Tibial nerve (tissue), 4 donors: ENCODE measurements at regions not wholly inside any gene's neighbourhood (a gene's known extent, or its start where the extent isn't known, plus 50 kb on each side); places are given as distances from the start of the nearest gene placed in this dataset.

ENCODE experiments used
- DNase-seq, 2 donors: peaks; one replicate each; pipeline ENCODE4 v3.0.0-alpha.2; 2019; ENCODE audit warnings: low spot score in 2 of 2
- H3K27ac ChIP-seq, 4 donors: fragments of 200-600 bp; sonication (generic) in 3 of 4; one replicate each; pipeline ENCODE4 v1.5.1; 2017 to 2019; ENCODE audit warnings: mild to moderate bottlenecking in 1 of 4
- H3K27me3 ChIP-seq, 2 donors: fragments of 200-600 bp; sonication (generic) in 1 of 2; one replicate each; pipeline versions ENCODE4 v1.5.1 to v1.6.0; 2017 to 2019
- H3K36me3 ChIP-seq, 3 donors: fragments of 200-600 bp; sonication (generic); one replicate each; pipeline ENCODE4 v1.5.1; 2018 to 2019
- H3K4me1 ChIP-seq, 4 donors: fragments of 200-600 bp; sonication (generic) in 3 of 4; one replicate each; pipeline ENCODE4 v1.5.1; 2017 to 2019
- H3K4me3 ChIP-seq, 4 donors: fragments of 200-600 bp; sonication (generic) in 3 of 4; one replicate each; pipeline ENCODE4 v1.5.1; 2017 to 2019; ENCODE audit warnings: mild to moderate bottlenecking in 1 of 4, moderate library complexity in 1 of 4
- H3K9me3 ChIP-seq, 4 donors: fragments of 200-600 bp; sonication (generic) in 3 of 4; one replicate each; pipeline ENCODE4 v1.5.1; 2017 to 2019
- EP300 ChIP-seq, 2 donors: sonication (generic); formaldehyde crosslinking; IDR thresholded peaks; one replicate each; pipeline ENCODE4 v1.6.1; 2017; ENCODE audit warnings: antibody characterized with exemption in 2 of 2, mild to moderate bottlenecking in 1 of 2
- POLR2A ChIP-seq, 2 donors: fragments of 450-650 bp; IDR thresholded peaks; one replicate each; pipeline ENCODE4 v1.6.1; 2017; ENCODE audit warnings: antibody characterized with exemption in 2 of 2, mild to moderate bottlenecking in 2 of 2, moderate library complexity in 2 of 2
- WGBS, 2 donors: methylation state at CpG; one replicate each; pipeline ENCODE4 v1.1.5; 2018; 5-methylcytosine and 5-hydroxymethylcytosine counted together
- TF ChIP-seq, protein P1 (sequence below), 5 experiments: fragments of 200-600 bp in 3 of 5; fragments of 450-650 bp in 2 of 5; sonication (generic) in 3 of 5; IDR thresholded peaks; one replicate each; pipeline ENCODE4 v1.5.1; 2016 to 2019; ENCODE audit warnings: antibody characterized with exemption in 5 of 5, mild to moderate bottlenecking in 3 of 5, moderate library complexity in 2 of 5

DNA sequence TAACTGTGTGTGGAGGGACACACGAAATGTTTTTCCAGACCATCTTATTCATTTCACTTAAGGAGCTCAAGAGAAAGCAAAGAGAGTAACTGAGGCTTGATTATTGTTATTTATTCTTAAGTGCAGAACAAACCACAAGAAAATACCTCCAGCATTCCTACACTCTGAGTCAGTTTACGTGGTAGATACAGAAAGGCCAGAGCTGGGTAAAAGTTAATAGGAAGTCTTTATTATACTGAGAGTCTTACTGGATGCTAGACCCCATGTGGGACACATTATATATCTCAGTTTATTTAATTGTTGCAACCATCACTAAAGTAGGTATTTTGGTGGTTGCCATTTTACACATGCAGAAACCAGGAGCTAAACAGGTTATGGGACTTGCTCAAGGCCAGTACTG is 261.4 kb upstream of the POU2AF2 start:
- H3K4me1 ChIP-seq: peaks cover 0 to 7% (median 2%) of the 10 kb centered on the region in 4 donors
- no peak overlapping the region for H3K27ac ChIP-seq
- TF ChIP-seq POLR2A (IDR thresholded peaks at IDR 0.05) (no peak), EP300 (IDR thresholded peaks at IDR 0.05) (no peak)
- TF ChIP-seq, protein P1, sequence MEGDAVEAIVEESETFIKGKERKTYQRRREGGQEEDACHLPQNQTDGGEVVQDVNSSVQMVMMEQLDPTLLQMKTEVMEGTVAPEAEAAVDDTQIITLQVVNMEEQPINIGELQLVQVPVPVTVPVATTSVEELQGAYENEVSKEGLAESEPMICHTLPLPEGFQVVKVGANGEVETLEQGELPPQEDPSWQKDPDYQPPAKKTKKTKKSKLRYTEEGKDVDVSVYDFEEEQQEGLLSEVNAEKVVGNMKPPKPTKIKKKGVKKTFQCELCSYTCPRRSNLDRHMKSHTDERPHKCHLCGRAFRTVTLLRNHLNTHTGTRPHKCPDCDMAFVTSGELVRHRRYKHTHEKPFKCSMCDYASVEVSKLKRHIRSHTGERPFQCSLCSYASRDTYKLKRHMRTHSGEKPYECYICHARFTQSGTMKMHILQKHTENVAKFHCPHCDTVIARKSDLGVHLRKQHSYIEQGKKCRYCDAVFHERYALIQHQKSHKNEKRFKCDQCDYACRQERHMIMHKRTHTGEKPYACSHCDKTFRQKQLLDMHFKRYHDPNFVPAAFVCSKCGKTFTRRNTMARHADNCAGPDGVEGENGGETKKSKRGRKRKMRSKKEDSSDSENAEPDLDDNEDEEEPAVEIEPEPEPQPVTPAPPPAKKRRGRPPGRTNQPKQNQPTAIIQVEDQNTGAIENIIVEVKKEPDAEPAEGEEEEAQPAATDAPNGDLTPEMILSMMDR (IDR thresholded peaks at IDR 0.05): no peak
- no peak overlapping the region for H3K4me3 ChIP-seq
- H3K36me3 ChIP-seq: no peaks in the 10 kb centered on the region
- H3K27me3 ChIP-seq: no peaks in the 10 kb centered on the region
- no peak for DNase-seq
- 72 to 74% methylated on average over 2 of the region's 2 CpGs for WGBS, 2 donors
- H3K9me3 ChIP-seq: peaks cover 0 to 2% (median 0%) of the 10 kb centered on the region in 4 donors

DNA sequence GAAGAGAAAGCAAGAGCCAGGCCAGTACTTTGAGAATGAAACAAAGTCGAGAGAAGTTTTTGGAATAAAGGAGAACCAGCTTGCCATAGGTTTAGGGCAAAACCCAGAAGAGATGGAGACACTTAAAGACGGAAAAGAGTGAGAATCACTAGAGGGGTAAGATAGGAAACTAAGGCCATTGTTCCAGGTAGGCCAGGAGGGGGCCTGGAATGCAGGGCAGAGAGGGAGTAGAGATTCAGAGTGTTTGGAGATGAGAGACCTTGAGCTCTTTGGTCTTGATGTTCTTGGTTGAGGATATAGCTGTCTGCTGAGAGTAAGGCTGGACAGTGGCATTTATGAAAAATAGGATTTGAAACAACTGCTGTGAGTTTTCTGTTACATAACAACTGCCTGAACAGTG is 263.3 kb upstream of the POU2AF2 start:
- Histone ChIP-seq H3K4me3 (no peak overlapping the region), H3K4me1 (peaks cover 0 to 7% (median 2%) of the 10 kb centered on the region in 4 donors), H3K27me3 (no peaks in the 10 kb centered on the region), H3K9me3 (peaks cover 0 to 5% (median 1%) of the 10 kb centered on the region in 4 donors), H3K27ac (no peak overlapping the region), H3K36me3 (no peaks in the 10 kb centered on the region)
- DNase-seq: no peak
- WGBS, 2 donors: 93 to 94% methylated on average over 2 of the region's 2 CpGs
- TF ChIP-seq EP300 (IDR thresholded peaks at IDR 0.05): no peak
- TF ChIP-seq POLR2A (IDR thresholded peaks at IDR 0.05): no peak
- TF ChIP-seq, protein P1 (IDR thresholded peaks at IDR 0.05): no peak

DNA sequence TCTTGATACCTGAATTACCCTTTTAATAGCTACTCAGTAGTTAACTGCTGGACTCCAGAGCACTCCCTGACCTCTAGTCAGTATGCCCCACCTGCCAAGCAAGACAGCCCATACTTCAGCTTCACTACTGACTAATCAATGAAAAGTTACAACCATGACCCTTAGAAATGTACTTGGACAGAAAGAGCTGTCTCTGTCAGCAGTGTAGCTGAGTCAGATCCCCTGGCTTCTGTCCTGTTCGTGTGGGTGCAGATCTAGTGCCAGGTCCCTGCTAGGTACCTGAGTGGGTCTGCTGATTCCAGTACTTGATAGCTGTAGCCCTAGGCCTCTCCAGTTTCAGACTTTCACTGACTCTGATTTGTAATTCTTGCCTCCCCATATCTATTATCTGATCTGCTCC is 265.8 kb upstream of the POU2AF2 start:
- H3K4me3 ChIP-seq: no peak overlapping the region
- H3K27me3 ChIP-seq: no peaks in the 10 kb centered on the region
- no peak overlapping the region for H3K27ac ChIP-seq
- H3K9me3 ChIP-seq: peaks cover 0 to 5% (median 1%) of the 10 kb centered on the region in 4 donors
- H3K4me1 ChIP-seq: no peaks in the 10 kb centered on the region
- DNase-seq: no peak
- TF ChIP-seq EP300 (IDR thresholded peaks at IDR 0.05): no peak
- TF ChIP-seq, protein P1 (IDR thresholded peaks at IDR 0.05): no peak
- no peak for TF ChIP-seq POLR2A (IDR thresholded peaks at IDR 0.05)
- 94 to 100% methylated on average over 1 of the region's 1 CpG for WGBS, 2 donors
- no peaks in the 10 kb centered on the region for H3K36me3 ChIP-seq

DNA sequence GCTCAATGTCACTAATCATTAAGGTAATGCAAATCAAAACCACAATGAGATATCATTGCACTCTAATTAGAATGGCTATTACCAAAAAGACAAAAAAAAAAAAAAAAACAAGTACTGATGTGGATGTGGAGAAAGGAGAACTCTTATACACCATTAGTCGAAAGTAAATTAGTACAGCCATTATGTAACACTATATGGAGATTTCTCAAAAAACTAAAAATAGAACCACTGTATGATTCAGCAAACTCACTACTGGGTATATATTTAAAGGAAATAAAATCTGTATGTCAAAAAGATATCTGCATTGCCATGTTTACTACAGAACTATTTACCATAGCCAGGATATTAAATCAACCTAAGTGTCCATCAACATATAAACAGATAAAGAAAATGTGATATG is 265.4 kb upstream of the ARHGAP20 start:
- H3K4me3 ChIP-seq: no peak overlapping the region
- no peaks in the 10 kb centered on the region for H3K36me3 ChIP-seq
- DNase-seq: no peak
- WGBS, 2 donors: 77 to 94% methylated on average over 1 of the region's 1 CpG
- TF ChIP-seq, protein P1 (IDR thresholded peaks at IDR 0.05): no peak
- no peak for TF ChIP-seq POLR2A (IDR thresholded peaks at IDR 0.05)
- TF ChIP-seq EP300 (IDR thresholded peaks at IDR 0.05): no peak
- no peaks in the 10 kb centered on the region for H3K4me1 ChIP-seq
- no peaks in the 10 kb centered on the region for H3K27me3 ChIP-seq
- H3K9me3 ChIP-seq: peaks cover 0 to 5% (median 1%) of the 10 kb centered on the region in 4 donors
- H3K27ac ChIP-seq: no peak overlapping the region

DNA sequence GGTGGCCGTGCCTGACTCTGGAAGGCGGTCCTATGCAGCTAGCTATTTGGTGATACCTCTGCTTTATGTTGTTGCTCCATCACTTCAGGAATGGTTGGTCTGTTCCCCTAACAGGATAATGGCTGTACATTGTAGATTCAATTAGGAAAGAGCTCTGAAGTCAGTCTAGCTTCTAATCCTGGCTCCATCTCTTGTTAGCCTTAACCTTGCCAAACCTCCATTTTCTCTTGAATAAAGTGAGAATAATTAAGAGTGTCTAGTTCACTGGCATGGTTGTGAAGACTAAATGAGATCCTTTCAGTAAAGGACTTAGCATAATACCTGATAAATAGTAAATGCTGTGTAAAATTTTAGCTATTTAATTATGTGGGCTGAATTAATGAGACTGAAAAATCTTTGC is 262.5 kb upstream of the ARHGAP20 start:
- Histone ChIP-seq H3K36me3 (no peaks in the 10 kb centered on the region), H3K27ac (no peak overlapping the region), H3K4me3 (no peak overlapping the region), H3K27me3 (no peaks in the 10 kb centered on the region), H3K4me1 (no peaks in the 10 kb centered on the region), H3K9me3 (peaks cover 0 to 5% (median under 1%) of the 10 kb centered on the region in 4 donors)
- no peak for DNase-seq
- 94 to 98% methylated on average over 2 of the region's 2 CpGs for WGBS, 2 donors
- TF ChIP-seq POLR2A (IDR thresholded peaks at IDR 0.05): no peak
- TF ChIP-seq, protein P1 (IDR thresholded peaks at IDR 0.05): no peak
- TF ChIP-seq EP300 (IDR thresholded peaks at IDR 0.05): no peak
